Brain microvascular endothelial cell (primary cell): ENCODE measurements at regions not wholly inside any gene's neighbourhood (a gene's known extent, or its start where the extent isn't known, plus 50 kb on each side); places are given as distances from the start of the nearest gene placed in this dataset.
A peak's percentile ranks its signal among the peaks of the same experiment; 100 is the strongest.

Experiments
- DNase-seq: peaks from one replicate; pipeline ENCODE4 v3.0.0-alpha.2; 2020
- H3K27ac ChIP-seq: fragments of 250-450 bp; sonication (Bioruptor Pico); 2 replicates; pipeline ENCODE4 v1.5.1; 2020; ENCODE audit warnings: mild to moderate bottlenecking, moderate library complexity
- H3K27me3 ChIP-seq: fragments of 250-450 bp; sonication (Bioruptor Pico); replicated peaks from 2 replicates; pipeline ENCODE4 v1.5.1; 2020; ENCODE audit warnings: mild to moderate bottlenecking
- H3K36me3 ChIP-seq: fragments of 250-450 bp; sonication (Bioruptor Pico); replicated peaks from 2 replicates; pipeline ENCODE4 v1.5.1; 2020; ENCODE audit warnings: mild to moderate bottlenecking
- H3K4me3 ChIP-seq: 2 replicates; pipeline ENCODE4 v1.5.1; 2011; ENCODE audit warnings: low read depth, mild to moderate bottlenecking, control low read depth, low read length, moderate library complexity
- in situ Hi-C: cut with HindIII; loops from 2 replicates; pipeline ENCODE4 v1.10.0; 2017; ENCODE audit warnings: low sequenced_read_pairs, low pct_ligation_motif_present
- TF ChIP-seq, protein P1 (sequence below): IDR thresholded peaks from 2 replicates; pipeline ENCODE4 v1.5.1; 2011; ENCODE audit warnings: low read depth, mild to moderate bottlenecking, moderate library complexity, low read length, control low read depth, inconsistent platforms; ENCODE audit errors: missing control alignments

DNA sequence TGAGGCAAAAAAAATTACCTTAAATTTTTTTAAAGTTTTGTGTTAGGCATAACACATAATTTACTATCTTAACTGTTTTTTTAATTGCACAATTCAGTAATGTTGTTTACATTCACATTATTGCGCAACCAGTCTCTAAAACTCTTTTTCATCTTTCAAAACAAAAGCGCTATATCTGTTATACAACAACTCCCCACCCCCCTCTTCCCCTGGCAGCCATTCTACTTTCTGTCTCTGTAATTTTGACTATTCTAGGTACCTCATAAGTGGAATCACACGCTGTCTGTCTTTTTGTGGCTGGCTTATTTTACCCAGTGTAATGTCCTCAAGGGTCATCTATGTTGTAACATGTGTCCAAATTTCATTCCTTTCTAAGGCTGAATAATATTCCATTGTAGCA, 241.5 kb upstream of the DMRT1 start:
- in situ Hi-C loops, result no loop called here
- Histone ChIP-seq H3K4me3 (no peak overlapping the region), H3K36me3 (no peaks in the 10 kb centered on the region), H3K27me3 (no peaks in the 10 kb centered on the region), H3K27ac (no peak overlapping the region)
- TF ChIP-seq, protein P1, sequence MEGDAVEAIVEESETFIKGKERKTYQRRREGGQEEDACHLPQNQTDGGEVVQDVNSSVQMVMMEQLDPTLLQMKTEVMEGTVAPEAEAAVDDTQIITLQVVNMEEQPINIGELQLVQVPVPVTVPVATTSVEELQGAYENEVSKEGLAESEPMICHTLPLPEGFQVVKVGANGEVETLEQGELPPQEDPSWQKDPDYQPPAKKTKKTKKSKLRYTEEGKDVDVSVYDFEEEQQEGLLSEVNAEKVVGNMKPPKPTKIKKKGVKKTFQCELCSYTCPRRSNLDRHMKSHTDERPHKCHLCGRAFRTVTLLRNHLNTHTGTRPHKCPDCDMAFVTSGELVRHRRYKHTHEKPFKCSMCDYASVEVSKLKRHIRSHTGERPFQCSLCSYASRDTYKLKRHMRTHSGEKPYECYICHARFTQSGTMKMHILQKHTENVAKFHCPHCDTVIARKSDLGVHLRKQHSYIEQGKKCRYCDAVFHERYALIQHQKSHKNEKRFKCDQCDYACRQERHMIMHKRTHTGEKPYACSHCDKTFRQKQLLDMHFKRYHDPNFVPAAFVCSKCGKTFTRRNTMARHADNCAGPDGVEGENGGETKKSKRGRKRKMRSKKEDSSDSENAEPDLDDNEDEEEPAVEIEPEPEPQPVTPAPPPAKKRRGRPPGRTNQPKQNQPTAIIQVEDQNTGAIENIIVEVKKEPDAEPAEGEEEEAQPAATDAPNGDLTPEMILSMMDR, result no peak
- no peak for DNase-seq

DNA sequence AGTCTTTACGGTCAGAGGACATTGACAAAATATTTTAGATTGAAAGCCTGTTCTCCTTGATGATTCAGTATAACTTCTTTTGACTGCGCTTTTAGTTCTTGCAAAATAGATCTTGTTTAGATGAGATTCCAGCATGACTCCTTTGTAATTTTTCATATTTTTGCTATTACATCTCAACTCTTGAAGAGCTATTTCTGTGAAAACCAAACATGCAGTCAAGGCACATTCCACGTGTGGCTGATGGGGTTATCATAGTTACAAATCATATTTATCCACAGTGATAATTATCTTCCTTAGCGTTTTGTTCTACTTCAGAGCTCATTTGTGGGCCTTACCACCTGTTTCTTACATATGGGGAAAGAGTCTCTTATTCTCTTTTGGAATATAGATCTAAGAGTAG, 238.8 kb upstream of the DMRT1 start:
- in situ Hi-C loops, result no loop called here
- no peak for DNase-seq
- H3K27me3 ChIP-seq, result no peaks in the 10 kb centered on the region

DNA sequence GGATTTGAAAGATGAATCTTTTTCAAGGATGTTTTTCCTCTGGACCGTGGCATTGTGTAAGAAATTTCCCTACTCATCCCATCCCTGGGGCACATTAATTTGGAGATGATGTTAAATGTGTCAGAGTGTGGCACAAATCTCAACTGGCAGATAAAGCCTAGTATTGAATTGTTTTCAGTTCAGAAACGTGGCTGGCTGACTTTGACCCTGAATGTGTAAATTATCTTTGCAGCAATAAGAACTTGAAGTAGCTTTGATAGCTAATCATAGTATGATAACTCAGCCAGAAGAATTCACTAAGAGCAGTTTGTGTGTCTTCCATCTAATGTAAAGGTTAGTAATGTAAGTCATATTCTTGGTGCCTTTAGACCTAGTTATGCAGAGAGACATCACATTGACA, 238.4 kb upstream of the DMRT1 start:
- in situ Hi-C loops, result no loop called here
- no peak for DNase-seq
- Histone ChIP-seq H3K27me3 (no peaks in the 10 kb centered on the region), H3K36me3 (no peaks in the 10 kb centered on the region), H3K27ac (no peak overlapping the region), H3K4me3 (no peak overlapping the region)
- TF ChIP-seq, protein P1, result no peak

More for the DNA sequence above, 238.8 kb upstream of the DMRT1 start:
- TF ChIP-seq, protein P1, result no peak
- no peak overlapping the region for H3K4me3 ChIP-seq
- no peak overlapping the region for H3K27ac ChIP-seq
- H3K36me3 ChIP-seq, result no peaks in the 10 kb centered on the region

DNA sequence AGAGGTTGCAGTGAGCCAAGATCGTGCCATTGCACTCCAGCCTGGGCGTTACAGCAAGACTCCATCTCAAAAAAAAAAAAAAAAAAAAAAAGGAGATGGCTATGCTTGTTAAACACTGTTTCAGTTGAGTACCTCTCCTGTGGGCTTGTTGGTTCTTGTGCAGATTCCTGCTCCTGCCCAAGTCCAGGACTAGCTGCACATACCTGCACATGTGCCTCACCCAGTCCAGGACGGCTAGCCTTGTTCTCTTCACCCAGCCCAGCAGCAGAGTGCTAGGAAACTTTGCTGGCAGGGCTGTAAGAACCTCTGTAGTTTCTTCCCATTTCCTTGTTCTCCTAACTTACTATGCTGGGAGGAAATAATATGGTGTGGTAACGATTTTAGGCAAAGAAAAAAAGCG, 234.1 kb upstream of the DMRT1 start:
- TF ChIP-seq, protein P1, result no peak
- in situ Hi-C loops, result no loop called here
- no peak for DNase-seq
- Histone ChIP-seq H3K36me3 (no peaks in the 10 kb centered on the region), H3K4me3 (no peak overlapping the region), H3K27me3 (no peaks in the 10 kb centered on the region), H3K27ac (no peak overlapping the region)

DNA sequence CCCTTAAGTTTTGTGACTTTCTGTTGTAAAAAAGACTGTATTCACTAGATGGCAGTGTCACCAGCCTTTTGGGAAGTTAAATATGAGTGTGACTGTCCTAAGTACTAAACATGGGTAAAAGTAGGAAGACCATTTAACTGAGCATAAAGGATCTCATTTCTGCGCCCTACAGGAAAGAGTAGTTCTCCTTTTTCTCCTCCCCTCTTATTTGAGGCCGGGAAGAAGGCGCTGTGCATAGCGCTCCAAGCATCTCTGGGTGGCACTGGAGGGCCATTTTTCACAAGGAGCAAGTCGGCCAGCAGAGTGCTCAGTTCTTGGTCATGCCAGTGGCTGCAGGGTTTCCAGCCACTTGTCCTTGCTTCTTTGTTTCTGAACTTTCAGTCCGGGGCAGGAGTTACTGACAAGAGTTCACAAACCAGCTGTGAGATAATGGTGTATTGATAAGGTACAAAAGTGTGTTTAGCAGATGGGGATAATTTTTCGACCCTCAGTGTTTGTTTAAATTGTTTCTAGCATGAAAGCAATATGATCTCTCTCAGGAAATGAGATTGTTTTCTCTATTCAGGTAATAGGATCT, 227.6 kb upstream of the DMRT1 start:
- no peaks in the 10 kb centered on the region for H3K27me3 ChIP-seq
- H3K4me3 ChIP-seq, result no peak overlapping the region
- in situ Hi-C loops, result no loop called here
- H3K27ac ChIP-seq, result no peak overlapping the region
- DNase-seq, result peak; percentile 89
- TF ChIP-seq, protein P1, result peak; percentile 94
- no peaks in the 10 kb centered on the region for H3K36me3 ChIP-seq

DNA sequence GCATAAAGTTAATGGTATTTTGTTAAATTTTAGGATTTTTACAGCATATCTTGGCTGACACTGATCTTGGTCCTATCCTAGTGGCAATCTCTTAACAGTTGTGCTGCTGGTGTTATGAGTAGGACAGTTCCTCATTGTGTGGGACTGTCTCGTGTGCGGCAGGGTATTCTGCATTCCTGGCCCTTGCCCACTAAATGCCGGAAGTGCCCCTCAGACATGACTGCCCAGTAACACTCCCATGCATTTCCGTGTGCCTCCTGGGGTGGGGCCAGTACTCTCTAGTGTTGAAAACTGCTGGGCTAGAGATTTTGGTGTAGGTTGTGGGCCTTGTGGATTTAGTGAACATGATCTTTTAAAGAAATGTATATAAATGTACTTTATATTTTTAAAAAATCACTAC, 227.1 kb upstream of the DMRT1 start:
- no peaks in the 10 kb centered on the region for H3K36me3 ChIP-seq
- TF ChIP-seq, protein P1, result peak; percentile 4
- in situ Hi-C loops, result no loop called here
- no peak for DNase-seq
- H3K27me3 ChIP-seq, result no peaks in the 10 kb centered on the region
- H3K27ac ChIP-seq, result no peak overlapping the region
- H3K4me3 ChIP-seq, result no peak overlapping the region
